Natural killer cell (primary cell): ENCODE measurements at regions not wholly inside any gene's neighbourhood (a gene's known extent, or its start where the extent isn't known, plus 50 kb on each side); places are given as distances from the start of the nearest gene placed in this dataset.

Experiments
- ATAC-seq, 3 donors: fragments of 150-1000 bp in 2 of 3; fragments of 200-7000 bp in 1 of 3; cut with Tn5 transposase; 1 replicate in 1 of 3; 2 replicates in 2 of 3; pipeline ENCODE4 v1.10.0; 2021; ENCODE audit warnings: mild to moderate bottlenecking in 2 of 3, moderate library complexity in 2 of 3
- DNase-seq, 2 donors: peaks; one replicate each; pipeline versions ENCODE4 v3.0.0 to v3.0.0-alpha.2; 2013 to 2021; ENCODE audit warnings: mixed read lengths in 1 of 2
- H3K27ac ChIP-seq: one replicate; pipeline ENCODE4 v1.5.1; 2013; ENCODE audit warnings: mild to moderate bottlenecking, low read length
- H3K27me3 ChIP-seq: one replicate; pipeline ENCODE4 v1.6.1; 2013; ENCODE audit warnings: low read length; ENCODE audit not compliant: control insufficient read depth, insufficient read depth
- H3K36me3 ChIP-seq: one replicate; pipeline ENCODE4 v1.6.1; 2013; ENCODE audit warnings: low read length; ENCODE audit not compliant: control insufficient read depth, insufficient read depth
- H3K4me1 ChIP-seq: one replicate; pipeline ENCODE4 v1.6.1; 2013; ENCODE audit warnings: low read length; ENCODE audit not compliant: control insufficient read depth, insufficient read depth
- H3K4me3 ChIP-seq: one replicate; pipeline ENCODE4 v1.5.1; 2013; ENCODE audit warnings: low read length
- H3K9me3 ChIP-seq: one replicate; pipeline ENCODE4 v1.6.1; 2013; ENCODE audit warnings: low read length; ENCODE audit not compliant: control insufficient read depth, insufficient read depth
- H3K27ac Mint-ChIP-seq, 2 donors: one replicate each; pipeline ENCODE4 v1.8.0; 2022; ENCODE audit warnings: mild to moderate bottlenecking in 2 of 2, mixed read lengths in 2 of 2, moderate library complexity in 1 of 2
- H3K27me3 Mint-ChIP-seq, 2 donors: one replicate each; pipeline ENCODE4 v1.8.0; 2022; ENCODE audit warnings: low read depth in 2 of 2, mixed read lengths in 2 of 2
- H3K36me3 Mint-ChIP-seq: one replicate; pipeline ENCODE4 v1.8.0; 2022; ENCODE audit warnings: mixed read lengths
- H3K4me1 Mint-ChIP-seq, 2 donors: one replicate each; pipeline ENCODE4 v1.8.0; 2022; ENCODE audit warnings: mixed read lengths in 2 of 2
- H3K4me3 Mint-ChIP-seq: one replicate; pipeline ENCODE4 v1.8.0; 2022; ENCODE audit warnings: mild to moderate bottlenecking, moderate library complexity, mixed read lengths
- H3K9me3 Mint-ChIP-seq, 2 donors: one replicate each; pipeline ENCODE4 v1.8.0; 2022; ENCODE audit warnings: mixed read lengths in 2 of 2
- WGBS: methylation state at CpG from one replicate; pipeline ENCODE4 v1.1.7; 2013; ENCODE audit warnings: missing lambda C conversion rate; ENCODE audit not compliant: insufficient coverage; 5-methylcytosine and 5-hydroxymethylcytosine counted together
- intact Hi-C: fragments of 100-400 bp; cut with micrococcal nuclease; formaldehyde crosslinking; loops from one replicate; pipeline ENCODE4 v1.14.2; 2022
- TF ChIP-seq, protein P1 (sequence below): fragments of 200-600 bp; IDR thresholded peaks from one replicate; pipeline ENCODE4 v1.8.0; 2022; ENCODE audit warnings: antibody characterized with exemption

DNA sequence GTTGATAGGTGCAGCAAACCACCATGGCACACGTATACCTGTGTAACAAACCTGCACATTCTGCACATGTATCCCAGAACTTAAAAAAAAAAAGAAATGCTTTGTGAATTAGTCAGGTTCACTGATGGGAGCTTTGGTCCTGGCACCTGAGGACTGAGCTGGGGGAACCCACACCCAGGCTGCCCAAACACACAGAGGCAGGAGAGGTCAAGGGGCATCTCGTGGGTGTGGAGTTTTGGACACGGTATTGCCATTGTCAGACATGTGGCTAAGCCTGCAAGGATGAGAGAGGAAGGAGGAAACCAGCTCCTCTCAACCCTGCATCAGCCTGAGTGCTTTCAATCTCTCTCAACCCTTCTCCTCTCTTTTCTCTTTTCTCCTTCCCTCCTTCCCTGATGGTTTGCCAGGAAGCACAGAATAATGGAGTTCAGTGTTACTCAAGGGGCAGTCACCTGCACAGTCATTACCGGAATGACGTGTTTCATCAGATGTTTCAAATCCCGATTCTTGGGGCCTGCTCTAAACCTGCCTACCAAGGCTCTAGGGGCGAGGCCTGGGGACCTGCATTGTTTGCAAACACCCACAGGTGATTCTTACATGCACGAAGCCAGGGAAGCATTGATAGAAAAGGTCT, 89.9 kb upstream of the NEDD9 start:
- no peak overlapping the region for H3K27ac ChIP-seq
- no peaks in the 10 kb centered on the region for H3K27me3 ChIP-seq
- DNase-seq (no peak), ATAC-seq (no peak)
- WGBS = 93% methylated on average over 6 of the region's 8 CpGs
- H3K4me1 Mint-ChIP-seq = peaks cover 69 to 72% of the 10 kb centered on the region in 2 donors
- H3K4me3 ChIP-seq = no peak overlapping the region
- no peak overlapping the region for H3K4me3 Mint-ChIP-seq
- intact Hi-C loops = no loop called here
- H3K36me3 Mint-ChIP-seq = peaks cover 3% of the 10 kb centered on the region
- H3K27me3 Mint-ChIP-seq = no peaks in the 10 kb centered on the region
- TF ChIP-seq, protein P1, sequence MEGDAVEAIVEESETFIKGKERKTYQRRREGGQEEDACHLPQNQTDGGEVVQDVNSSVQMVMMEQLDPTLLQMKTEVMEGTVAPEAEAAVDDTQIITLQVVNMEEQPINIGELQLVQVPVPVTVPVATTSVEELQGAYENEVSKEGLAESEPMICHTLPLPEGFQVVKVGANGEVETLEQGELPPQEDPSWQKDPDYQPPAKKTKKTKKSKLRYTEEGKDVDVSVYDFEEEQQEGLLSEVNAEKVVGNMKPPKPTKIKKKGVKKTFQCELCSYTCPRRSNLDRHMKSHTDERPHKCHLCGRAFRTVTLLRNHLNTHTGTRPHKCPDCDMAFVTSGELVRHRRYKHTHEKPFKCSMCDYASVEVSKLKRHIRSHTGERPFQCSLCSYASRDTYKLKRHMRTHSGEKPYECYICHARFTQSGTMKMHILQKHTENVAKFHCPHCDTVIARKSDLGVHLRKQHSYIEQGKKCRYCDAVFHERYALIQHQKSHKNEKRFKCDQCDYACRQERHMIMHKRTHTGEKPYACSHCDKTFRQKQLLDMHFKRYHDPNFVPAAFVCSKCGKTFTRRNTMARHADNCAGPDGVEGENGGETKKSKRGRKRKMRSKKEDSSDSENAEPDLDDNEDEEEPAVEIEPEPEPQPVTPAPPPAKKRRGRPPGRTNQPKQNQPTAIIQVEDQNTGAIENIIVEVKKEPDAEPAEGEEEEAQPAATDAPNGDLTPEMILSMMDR = no peak
- peaks cover 18% of the 10 kb centered on the region for H3K36me3 ChIP-seq
- peak overlapping the region; percentile 65 to 81 for H3K27ac Mint-ChIP-seq
- H3K9me3 ChIP-seq = no peaks in the 10 kb centered on the region
- H3K4me1 ChIP-seq = peaks cover 40% of the 10 kb centered on the region
- H3K9me3 Mint-ChIP-seq = no peaks in the 10 kb centered on the region

DNA sequence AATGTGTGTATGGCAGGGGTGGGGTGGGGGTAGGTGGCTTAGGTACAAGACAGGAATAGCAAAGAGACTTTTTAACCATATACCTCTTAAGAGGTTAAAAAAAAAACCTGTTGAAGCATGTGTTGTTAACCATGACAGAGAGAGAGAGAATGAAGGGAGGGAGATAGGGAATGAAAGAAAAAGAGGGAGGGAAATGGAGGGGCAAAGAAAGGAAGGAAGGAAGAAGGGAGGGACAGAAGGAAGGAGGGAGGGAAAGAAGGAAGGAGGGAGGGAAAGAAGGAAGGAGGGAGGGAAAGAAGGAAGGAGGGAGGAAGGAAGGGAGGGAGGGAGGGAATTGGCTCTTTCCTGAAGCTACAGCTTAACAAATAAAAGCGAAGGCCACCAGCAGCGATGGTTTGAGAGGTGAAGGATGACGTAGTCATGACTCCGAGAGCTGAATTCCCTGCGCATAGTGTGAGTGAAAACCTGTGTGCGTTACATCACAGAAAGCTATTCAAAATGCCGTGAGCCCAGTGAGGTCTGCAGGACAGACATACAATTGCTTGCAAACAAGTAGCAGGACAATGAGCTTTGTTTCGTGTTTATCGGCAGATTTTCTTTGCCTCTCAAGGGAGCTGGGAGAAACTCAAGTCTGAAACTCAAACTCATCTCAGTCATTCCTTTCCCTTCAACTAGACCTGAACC, 88.6 kb upstream of the NEDD9 start:
- no peak overlapping the region for H3K4me3 Mint-ChIP-seq
- no peak for DNase-seq
- Histone ChIP-seq H3K9me3 (no peaks in the 10 kb centered on the region), H3K27ac (no peak overlapping the region), H3K4me3 (no peak overlapping the region), H3K27me3 (no peaks in the 10 kb centered on the region), H3K4me1 (peaks cover 40% of the 10 kb centered on the region), H3K36me3 (peaks cover 15% of the 10 kb centered on the region)
- peaks cover 71 to 74% of the 10 kb centered on the region in 2 donors for H3K4me1 Mint-ChIP-seq
- TF ChIP-seq, protein P1 = no peak
- no peak for ATAC-seq
- no peaks in the 10 kb centered on the region for H3K27me3 Mint-ChIP-seq
- peaks cover 16% of the 10 kb centered on the region for H3K36me3 Mint-ChIP-seq
- no peaks in the 10 kb centered on the region for H3K9me3 Mint-ChIP-seq
- H3K27ac Mint-ChIP-seq = peak overlapping the region in 1 of 2 donors; percentile 85
- WGBS = 98% methylated on average over 9 of the region's 9 CpGs
- intact Hi-C loops = no loop called here

DNA sequence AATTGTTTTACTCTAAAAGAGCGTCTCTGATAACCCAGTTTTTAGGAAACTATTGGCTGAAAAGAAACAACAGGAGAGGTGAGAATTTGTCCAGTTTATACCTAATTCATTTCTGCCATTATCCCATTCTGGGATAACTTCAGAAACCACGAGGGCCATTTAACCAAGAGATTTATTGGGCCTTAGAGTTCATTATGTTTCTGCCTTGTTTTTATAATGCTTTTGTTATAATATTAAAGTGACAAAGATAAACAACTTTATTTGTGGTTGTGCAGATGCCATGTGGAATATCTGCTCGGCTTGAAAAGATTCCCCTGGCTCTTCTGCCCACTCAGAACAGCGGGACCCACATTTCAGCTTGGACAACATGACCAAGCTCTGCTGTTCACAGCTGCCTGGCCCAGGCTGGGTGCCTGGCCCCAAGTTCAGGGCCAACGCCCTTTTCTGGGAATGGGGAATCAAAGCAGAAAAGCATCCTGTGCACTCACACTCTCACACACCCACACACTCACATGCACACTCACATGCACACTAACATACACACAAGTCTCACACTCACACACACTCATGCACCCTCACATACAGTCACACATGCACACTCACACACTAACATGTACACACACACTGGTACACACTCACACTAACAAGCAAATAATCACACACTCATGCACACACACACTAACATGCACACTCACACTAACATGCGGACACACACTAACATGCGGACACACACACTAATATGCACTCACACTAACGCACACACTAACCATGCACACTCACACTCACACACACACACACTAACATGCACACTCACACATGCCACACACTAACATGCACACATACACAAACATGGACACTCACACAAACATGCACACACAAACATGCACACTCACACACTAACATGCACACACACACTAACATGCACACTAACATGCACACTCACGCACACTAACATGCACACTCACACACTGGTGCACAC, 86.7 kb upstream of the NEDD9 start:
- ATAC-seq (no peak), DNase-seq (no peak)
- H3K36me3 ChIP-seq = peaks cover 15% of the 10 kb centered on the region
- TF ChIP-seq, protein P1 = no peak
- Mint-ChIP-seq H3K27me3 (no peaks in the 10 kb centered on the region), H3K4me1 (peaks cover 62 to 65% of the 10 kb centered on the region in 2 donors), H3K9me3 (no peaks in the 10 kb centered on the region), H3K36me3 (peaks cover 18% of the 10 kb centered on the region), H3K4me3 (no peak overlapping the region), H3K27ac (peak overlapping the region; percentile 27 to 85)
- intact Hi-C loops = loop anchor here (5.0 kb wide), 3 partner anchors 48 to 87 kb away; partner anchors contain the start of gene NEDD9
- H3K4me3 ChIP-seq = no peak overlapping the region
- H3K4me1 ChIP-seq = peaks cover 29% of the 10 kb centered on the region
- no peaks in the 10 kb centered on the region for H3K27me3 ChIP-seq
- no peaks in the 10 kb centered on the region for H3K9me3 ChIP-seq
- 94% methylated on average over 9 of the region's 9 CpGs for WGBS
- peak overlapping the region; percentile 30 for H3K27ac ChIP-seq
